ENCODE measurements at regions not wholly inside any gene's neighbourhood (a gene's known extent, or its start where the extent isn't known, plus 50 kb on each side); places are given as distances from the start of the nearest gene placed in this dataset.

GRCh38 chr1:5704561-5705514 is 287.4 kb downstream of the NPHP4 start:
- intact Hi-C loops (cut with DNase I) = no loop called here
- WGBS = 79% methylated on average over 17 of the region's 18 CpGs
- Histone ChIP-seq H3K9me3 (no peaks in the 10 kb centered on the region), H3K36me3 (no peaks in the 10 kb centered on the region), H3K27ac (no peak overlapping the region), H3K4me1 (replicated peaks) (no peaks in the 10 kb centered on the region), H3K4me3 (no peak overlapping the region), H3K27me3 (replicated peaks; ENCODE audit: insufficient read depth) (no peaks in the 10 kb centered on the region)
- no peak for DNase-seq (ENCODE audit: low spot score)
- no peak for TF ChIP-seq POLR2A (IDR thresholded peaks at IDR 0.05)

GRCh38 chr1:5701642-5702041 is 290.6 kb downstream of the NPHP4 start:
- no peaks in the 10 kb centered on the region for H3K4me1 ChIP-seq (replicated peaks)
- H3K27me3 ChIP-seq (replicated peaks; ENCODE audit: insufficient read depth) = no peaks in the 10 kb centered on the region
- H3K9me3 ChIP-seq = no peaks in the 10 kb centered on the region
- no peak overlapping the region for H3K27ac ChIP-seq
- intact Hi-C loops (cut with DNase I) = no loop called here
- no peaks in the 10 kb centered on the region for H3K36me3 ChIP-seq
- H3K4me3 ChIP-seq = no peak overlapping the region
- TF ChIP-seq POLR2A (IDR thresholded peaks at IDR 0.05) (no peak), CTCF (IDR thresholded peaks at IDR 0.05) (no peak), POLR2AphosphoS5 (IDR thresholded peaks at IDR 0.05) (no peak)
- no peak for DNase-seq (ENCODE audit: low spot score)
- 85% methylated on average over 4 of the region's 4 CpGs for WGBS

DNA sequence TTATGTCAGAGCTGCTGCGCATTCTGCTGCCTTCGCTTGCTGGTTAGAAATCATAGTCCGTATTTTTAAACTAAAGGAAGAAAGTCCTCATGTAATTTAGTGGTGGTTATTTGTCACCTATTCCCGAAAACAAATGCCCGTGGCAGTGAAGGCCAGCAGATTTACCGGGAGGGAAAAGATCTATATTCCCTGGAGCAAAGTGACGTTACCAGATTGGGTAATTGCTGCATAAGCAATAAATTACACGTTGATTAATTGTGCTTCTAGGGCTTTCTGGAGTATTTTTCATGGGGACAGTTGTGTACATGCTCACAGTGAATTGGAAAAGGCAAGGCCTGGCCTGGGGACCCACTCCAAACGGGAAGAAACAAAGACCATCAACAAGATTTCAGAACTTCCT is 298.7 kb downstream of the NPHP4 start:
- Histone ChIP-seq H3K27ac (no peak overlapping the region), H3K9me3 (no peaks in the 10 kb centered on the region), H3K27me3 (replicated peaks; ENCODE audit: insufficient read depth) (no peaks in the 10 kb centered on the region), H3K36me3 (no peaks in the 10 kb centered on the region), H3K4me1 (replicated peaks) (peaks cover 7% of the 10 kb centered on the region), H3K4me3 (no peak overlapping the region)
- intact Hi-C loops (cut with DNase I) = no loop called here
- 89% methylated on average over 9 of the region's 9 CpGs for WGBS
- no peak for TF ChIP-seq POLR2AphosphoS5 (IDR thresholded peaks at IDR 0.05)
- no peak for TF ChIP-seq CTCF (IDR thresholded peaks at IDR 0.05)
- TF ChIP-seq POLR2A (IDR thresholded peaks at IDR 0.05) = no peak
- no peak for DNase-seq (ENCODE audit: low spot score)

DNA sequence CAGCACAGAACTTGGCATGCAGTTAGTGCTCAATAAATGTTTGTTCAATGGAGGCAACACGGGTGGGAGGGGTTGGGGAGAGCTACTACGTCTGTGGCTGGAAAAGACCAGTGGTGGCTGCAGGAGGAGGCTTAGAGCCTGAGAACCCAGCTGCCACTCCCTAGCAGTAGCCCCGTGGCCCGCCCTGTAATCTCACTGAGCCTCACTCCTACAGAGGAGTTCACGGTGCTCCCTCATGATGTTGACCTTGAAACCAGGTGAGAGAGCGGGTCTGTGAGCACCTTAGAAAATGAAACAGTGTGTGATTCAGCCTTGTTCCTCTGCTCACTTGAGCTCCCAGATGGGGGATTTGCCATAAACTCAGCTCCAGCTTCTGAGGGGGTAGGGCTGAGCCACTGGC is 299.6 kb downstream of the NPHP4 start:
- H3K4me1 ChIP-seq (replicated peaks) = peaks cover 10% of the 10 kb centered on the region
- TF ChIP-seq POLR2AphosphoS5 (IDR thresholded peaks at IDR 0.05) = no peak
- no peak for TF ChIP-seq CTCF (IDR thresholded peaks at IDR 0.05)
- no peak for TF ChIP-seq POLR2A (IDR thresholded peaks at IDR 0.05)
- no peaks in the 10 kb centered on the region for H3K9me3 ChIP-seq
- 74% methylated on average over 6 of the region's 6 CpGs for WGBS
- no peak for DNase-seq (ENCODE audit: low spot score)
- H3K27me3 ChIP-seq (replicated peaks; ENCODE audit: insufficient read depth) = no peaks in the 10 kb centered on the region
- H3K27ac ChIP-seq = no peak overlapping the region
- no peak overlapping the region for H3K4me3 ChIP-seq
- intact Hi-C loops (cut with DNase I) = no loop called here
- H3K36me3 ChIP-seq = no peaks in the 10 kb centered on the region

DNA sequence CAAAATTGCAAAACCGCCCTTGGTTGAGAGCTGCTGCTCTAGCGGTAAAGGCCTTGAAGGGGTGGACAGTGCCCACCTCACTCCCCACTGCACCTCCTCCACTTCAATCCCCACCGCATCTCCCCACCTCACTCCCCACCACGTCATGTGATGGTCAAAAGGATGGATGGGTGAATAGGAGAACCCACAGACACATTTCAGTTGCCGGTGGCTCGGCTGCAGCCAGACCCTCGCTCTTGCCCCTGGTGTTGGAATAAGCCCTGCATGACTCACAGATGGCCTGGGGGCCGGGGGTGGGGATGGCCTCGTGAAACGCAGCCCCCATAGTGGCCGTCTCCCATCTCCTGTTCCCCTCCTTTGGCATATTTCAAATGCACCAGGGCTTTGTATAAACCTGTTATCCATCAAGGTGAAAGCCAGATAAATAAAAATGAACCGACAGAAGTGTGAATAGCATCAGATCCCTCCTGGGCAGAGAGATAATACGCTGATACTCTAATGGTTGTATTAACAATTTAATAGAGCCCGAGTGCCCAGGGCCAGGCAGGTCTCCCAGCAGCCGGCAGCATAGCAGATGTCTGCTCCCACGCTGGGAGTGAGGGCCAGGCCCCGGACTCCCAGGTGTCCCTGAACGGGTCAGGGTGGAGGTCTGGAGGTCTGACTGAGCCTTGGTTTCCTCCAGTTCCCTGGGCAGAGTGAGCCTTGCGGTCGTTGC is 300.3 kb downstream of the NPHP4 start:
- 53% methylated on average over 20 of the region's 20 CpGs for WGBS
- no peak for DNase-seq (ENCODE audit: low spot score)
- H3K36me3 ChIP-seq = no peaks in the 10 kb centered on the region
- intact Hi-C loops (cut with DNase I) = no loop called here
- no peaks in the 10 kb centered on the region for H3K9me3 ChIP-seq
- H3K4me3 ChIP-seq = no peak overlapping the region
- H3K27me3 ChIP-seq (replicated peaks; ENCODE audit: insufficient read depth) = no peaks in the 10 kb centered on the region
- TF ChIP-seq POLR2A (IDR thresholded peaks at IDR 0.05) (no peak), CTCF (IDR thresholded peaks at IDR 0.05) (no peak)
- H3K4me1 ChIP-seq (replicated peaks) = peaks cover 10% of the 10 kb centered on the region
- no peak overlapping the region for H3K27ac ChIP-seq

Data from prostate gland (tissue), 2 donors.